GM12892 (cell line): ENCODE measurements at regions not wholly inside any gene's neighbourhood (a gene's known extent, or its start where the extent isn't known, plus 50 kb on each side); places are given as distances from the start of the nearest gene placed in this dataset.

Source experiments
- POLR2A ChIP-seq: IDR thresholded peaks from 2 replicates; pipeline ENCODE4 v1.6.1; 2011; ENCODE audit warnings: low read depth, low read length, control low read depth
- POLR2AphosphoS5 ChIP-seq: IDR thresholded peaks from 2 replicates; pipeline ENCODE4 v1.6.1; 2011; ENCODE audit warnings: low read depth, low read length, control low read depth
- TAF1 ChIP-seq: IDR thresholded peaks from 2 replicates; pipeline ENCODE4 v1.6.1; 2011; ENCODE audit warnings: low read depth, mild to moderate bottlenecking, control low read depth, low read length, borderline replicate concordance

- TF ChIP-seq POLR2A, result no peak
- TF ChIP-seq POLR2AphosphoS5, result no peak
- no peak for TF ChIP-seq TAF1
These were observed 458.3 kb upstream of the FANCL start for GRCh38 chr2:58699411-58699810.
